Chondrocyte (in vitro differentiated cells): ENCODE measurements at regions not wholly inside any gene's neighbourhood (a gene's known extent, or its start where the extent isn't known, plus 50 kb on each side); places are given as distances from the start of the nearest gene placed in this dataset.

Experiments
- DNase-seq: peaks from one replicate; pipeline ENCODE4 v3.0.0; 2021; ENCODE audit warnings: mixed read lengths, low spot score
- H3K27ac Mint-ChIP-seq: one replicate; pipeline ENCODE4 v1.8.0; 2021; ENCODE audit warnings: mild to moderate bottlenecking, moderate library complexity, mixed read lengths; ENCODE audit not compliant: unreplicated experiment
- H3K27me3 Mint-ChIP-seq: 2 replicates; pipeline ENCODE4 v1.8.0; 2021; ENCODE audit warnings: low read depth, mixed read lengths
- H3K36me3 Mint-ChIP-seq: 2 replicates; pipeline ENCODE4 v1.8.0; 2021; ENCODE audit warnings: low read depth, mixed read lengths
- H3K4me1 Mint-ChIP-seq: 2 replicates; pipeline ENCODE4 v1.8.0; 2021; ENCODE audit warnings: low read depth, mild to moderate bottlenecking, mixed read lengths
- H3K4me3 Mint-ChIP-seq: one replicate; pipeline ENCODE4 v1.8.0; 2021; ENCODE audit warnings: mild to moderate bottlenecking, moderate library complexity, mixed read lengths; ENCODE audit not compliant: unreplicated experiment
- H3K9me3 Mint-ChIP-seq: 2 replicates; pipeline ENCODE4 v1.8.0; 2021; ENCODE audit warnings: low read depth, mixed read lengths
- CTCF ChIP-seq: fragments of 200-600 bp; sonication (generic); IDR thresholded peaks from 2 replicates; pipeline ENCODE4 v1.5.0; 2021; ENCODE audit warnings: antibody characterized with exemption, mild to moderate bottlenecking, moderate library complexity

- TF ChIP-seq CTCF = no peak
- H3K4me3 Mint-ChIP-seq = no peak overlapping the region
Observed at GRCh38 chr6:106880952-106881351, 93.6 kb downstream of the CD24 start.

GRCh38 chr6:106875782-106876321 is 98.7 kb downstream of the CD24 start:
- TF ChIP-seq CTCF = no peak
- Mint-ChIP-seq H3K9me3 (peaks cover 2% of the 10 kb centered on the region), H3K36me3 (peaks cover 3% of the 10 kb centered on the region), H3K4me3 (no peak overlapping the region), H3K27ac (no peak overlapping the region), H3K4me1 (peaks cover 1% of the 10 kb centered on the region), H3K27me3 (peaks cover 7% of the 10 kb centered on the region)
- no peak for DNase-seq

More at GRCh38 chr6:106880952-106881351, 93.6 kb downstream of the CD24 start:
- H3K36me3 Mint-ChIP-seq = peaks cover 3% of the 10 kb centered on the region
- H3K27ac Mint-ChIP-seq = no peak overlapping the region
- peaks cover 9% of the 10 kb centered on the region for H3K27me3 Mint-ChIP-seq
- peaks cover 2% of the 10 kb centered on the region for H3K9me3 Mint-ChIP-seq
- H3K4me1 Mint-ChIP-seq = no peaks in the 10 kb centered on the region
- no peak for DNase-seq

- H3K27me3 Mint-ChIP-seq = peaks cover 2% of the 10 kb centered on the region
- H3K4me1 Mint-ChIP-seq = peaks cover 13% of the 10 kb centered on the region
- no peaks in the 10 kb centered on the region for H3K36me3 Mint-ChIP-seq
- no peak for DNase-seq
- no peak overlapping the region for H3K4me3 Mint-ChIP-seq
- H3K9me3 Mint-ChIP-seq = peaks cover 2% of the 10 kb centered on the region
- H3K27ac Mint-ChIP-seq = no peak overlapping the region
- TF ChIP-seq CTCF = no peak
Observed at GRCh38 chr6:106874481-106874880, 100.0 kb downstream of the CD24 start.

- TF ChIP-seq CTCF = no peak
- Mint-ChIP-seq H3K27ac (no peak overlapping the region), H3K9me3 (peaks cover 5% of the 10 kb centered on the region), H3K4me1 (peaks cover 13% of the 10 kb centered on the region), H3K27me3 (no peaks in the 10 kb centered on the region), H3K4me3 (no peak overlapping the region), H3K36me3 (peaks cover 1% of the 10 kb centered on the region)
- DNase-seq = no peak
Observed at GRCh38 chr6:106872049-106872448, 102.5 kb downstream of the CD24 start.

- peaks cover 13% of the 10 kb centered on the region for H3K4me1 Mint-ChIP-seq
- no peak overlapping the region for H3K27ac Mint-ChIP-seq
- no peak for TF ChIP-seq CTCF
- peaks cover 1% of the 10 kb centered on the region for H3K36me3 Mint-ChIP-seq
- no peak overlapping the region for H3K4me3 Mint-ChIP-seq
- peaks cover 3% of the 10 kb centered on the region for H3K9me3 Mint-ChIP-seq
- H3K27me3 Mint-ChIP-seq = no peaks in the 10 kb centered on the region
- no peak for DNase-seq
Observed at GRCh38 chr6:106870824-106871717, 103.5 kb downstream of the CD24 start.
